B cell (primary cell): ENCODE measurements at regions not wholly inside any gene's neighbourhood (a gene's known extent, or its start where the extent isn't known, plus 50 kb on each side); places are given as distances from the start of the nearest gene placed in this dataset.

ENCODE experiments used
- ATAC-seq: fragments of 200-7000 bp; cut with Tn5 transposase; one replicate; pipeline ENCODE4 v1.10.0; 2021; ENCODE audit warnings: low read depth, mild to moderate bottlenecking, moderate number of reproducible peaks, moderate library complexity
- CTCF ChIA-PET: fragments of 350-600 bp; sonication (Branson Sonifier 250); formaldehyde crosslinking; loops from one replicate; lab custom pipeline; 2021; ENCODE audit warnings: antibody characterized with exemption, inconsistent platforms; lab: Charles Lee
- POLR2A ChIA-PET: fragments of 350-600 bp; sonication (Branson Sonifier 250); formaldehyde crosslinking; loops from one replicate; lab custom pipeline; 2021; ENCODE audit warnings: antibody characterized with exemption; lab: Charles Lee
- DNase-seq: peaks from one replicate; pipeline ENCODE4 v3.0.0; 2013
- H2AFZ ChIP-seq: 2 replicates; pipeline ENCODE4 v1.6.1; 2012; ENCODE audit warnings: mild to moderate bottlenecking, low read depth, low read length; ENCODE audit not compliant: insufficient read depth, poor library complexity, severe bottlenecking
- H3K27ac ChIP-seq, 2 donors: 1 replicate in 1 of 2; 2 replicates in 1 of 2; pipeline ENCODE4 v1.5.1; 2012 to 2013; ENCODE audit warnings: low read length in 2 of 2, mild to moderate bottlenecking in 2 of 2, moderate library complexity in 1 of 2
- H3K27me3 ChIP-seq, 4 experiments: fragments of 200-600 bp in 1 of 4; sonication (generic) in 1 of 4; replicated peaks in 1 of 4; 1 replicate in 2 of 4; 2 replicates in 2 of 4; pipeline versions ENCODE4 v1.6.1 to v1.7.0; 2013 to 2016; ENCODE audit warnings: low read length in 3 of 4, mild to moderate bottlenecking in 2 of 4, mixed read lengths in 1 of 4, moderate library complexity in 1 of 4; ENCODE audit not compliant: insufficient read depth in 4 of 4, control insufficient read depth in 3 of 4; ENCODE audit errors: control extremely low read depth in 1 of 4
- H3K36me3 ChIP-seq, 2 experiments: replicated peaks in 1 of 2; 1 replicate in 1 of 2; 2 replicates in 1 of 2; pipeline versions ENCODE4 v1.6.1 to v1.7.1; 2013; ENCODE audit warnings: low read length in 1 of 2; ENCODE audit not compliant: insufficient read depth in 2 of 2, control insufficient read depth in 1 of 2; ENCODE audit errors: control extremely low read depth in 1 of 2, extremely low read depth in 1 of 2
- H3K4me1 ChIP-seq, 2 donors: fragments of 200-600 bp in 1 of 2; sonication (generic) in 1 of 2; 1 replicate in 1 of 2; 2 replicates in 1 of 2; pipeline versions ENCODE4 v1.5.1 to v1.6.1; 2013 to 2017; ENCODE audit warnings: low read length in 2 of 2; ENCODE audit not compliant: control insufficient read depth in 2 of 2, insufficient read depth in 2 of 2
- H3K4me2 ChIP-seq: replicated peaks from 2 replicates; pipeline ENCODE3; 2012; ENCODE audit warnings: mild to moderate bottlenecking, low read depth, low read length; ENCODE audit not compliant: poor library complexity, severe bottlenecking
- H3K4me3 ChIP-seq, 5 experiments: fragments of 200-600 bp in 1 of 5; sonication (generic) in 1 of 5; 1 replicate in 3 of 5; 2 replicates in 2 of 5; pipeline versions ENCODE4 v1.5.1 to v1.7.0; 2011 to 2016; ENCODE audit warnings: low read length in 4 of 5, mild to moderate bottlenecking in 4 of 5, low read depth in 2 of 5, control low read depth in 1 of 5, moderate library complexity in 1 of 5; ENCODE audit not compliant: insufficient read depth in 1 of 5; ENCODE audit errors: control extremely low read depth in 1 of 5, extremely low read depth in 1 of 5
- H3K79me2 ChIP-seq: fragments of 200-600 bp; sonication (generic); one replicate; pipeline ENCODE4 v1.6.0; 2016; ENCODE audit warnings: low read length; ENCODE audit not compliant: control insufficient read depth, insufficient read depth
- H3K9ac ChIP-seq: fragments of 200-600 bp; sonication (generic); 2 replicates; pipeline ENCODE4 v1.6.1; 2017; ENCODE audit warnings: mild to moderate bottlenecking, low read length, moderate library complexity
- H3K9me3 ChIP-seq, 3 donors: one replicate each; pipeline versions ENCODE4 v1.6.1 to v1.7.1; 2013; ENCODE audit warnings: low read length in 2 of 3; ENCODE audit not compliant: control insufficient read depth in 2 of 3, insufficient read depth in 1 of 3; ENCODE audit errors: control extremely low read depth in 1 of 3
- H4K20me1 ChIP-seq: 2 replicates; pipeline ENCODE4 v1.6.0; 2012; ENCODE audit warnings: mild to moderate bottlenecking, low read length; ENCODE audit not compliant: insufficient read depth, control insufficient read depth, poor library complexity, severe bottlenecking
- H3K27ac Mint-ChIP-seq: one replicate; pipeline ENCODE4 v1.8.0; 2021; ENCODE audit warnings: mixed read lengths
- H3K27me3 Mint-ChIP-seq: one replicate; pipeline ENCODE4 v1.8.0; 2021; ENCODE audit warnings: mixed read lengths
- H3K4me1 Mint-ChIP-seq: one replicate; pipeline ENCODE4 v1.8.0; 2021; ENCODE audit warnings: mixed read lengths
- H3K4me3 Mint-ChIP-seq: one replicate; pipeline ENCODE4 v1.8.0; 2021; ENCODE audit warnings: mixed read lengths
- H3K9me3 Mint-ChIP-seq: one replicate; pipeline ENCODE4 v1.8.0; 2022; ENCODE audit warnings: mixed read lengths; ENCODE audit not compliant: insufficient read depth
- CTCF ChIP-seq: fragments of 200-600 bp; IDR thresholded peaks from one replicate; pipeline ENCODE4 v1.8.0; 2022; ENCODE audit warnings: antibody characterized with exemption, mild to moderate bottlenecking
- EZH2 ChIP-seq: IDR thresholded peaks from 2 replicates; pipeline ENCODE4 v1.6.1; 2012; ENCODE audit warnings: borderline replicate concordance, low read depth, mild to moderate bottlenecking, moderate library complexity, low read length; ENCODE audit not compliant: insufficient read depth, poor library complexity, severe bottlenecking
- WGBS: methylation state at CpG from one replicate; pipeline ENCODE4 v1.1.5; 2013; ENCODE audit warnings: missing lambda C conversion rate; ENCODE audit not compliant: insufficient coverage; 5-methylcytosine and 5-hydroxymethylcytosine counted together
- intact Hi-C: fragments of 100-400 bp; cut with micrococcal nuclease; formaldehyde crosslinking; loops from one replicate; pipeline ENCODE4 v1.10.0; 2022

- Histone ChIP-seq H3K4me2 (no peak overlapping the region), H3K4me1 (peaks cover 10 to 11% of the 10 kb centered on the region in 2 donors), H3K9ac (no peak overlapping the region), H2AFZ (no peak overlapping the region), H4K20me1 (no peaks in the 10 kb centered on the region), H3K36me3 (no peaks in the 10 kb centered on the region), H3K27me3 (peaks cover 0 to 25% (median 13%) of the 10 kb centered on the region in 4 experiments), H3K4me3 (no peak overlapping the region), H3K79me2 (no peaks in the 10 kb centered on the region), H3K27ac (no peak overlapping the region), H3K9me3 (no peaks in the 10 kb centered on the region)
- Mint-ChIP-seq H3K4me1 (peaks cover 10% of the 10 kb centered on the region), H3K9me3 (no peaks in the 10 kb centered on the region), H3K27me3 (peaks cover 56% of the 10 kb centered on the region), H3K27ac (no peak overlapping the region), H3K4me3 (no peak overlapping the region)
- DNase-seq = no peak
- POLR2A ChIA-PET = no interaction called here
- CTCF ChIA-PET = interaction anchor here (0.8 to 3.2 kb wide), 25 partner anchors 9 to 1304 kb away, joined by 3 to 38 read pairs (median 5); no protein-coding TSS in a partner anchor
- WGBS = no CpG with 5 or more reads among the region's 5 CpGs
- ATAC-seq = no peak
- intact Hi-C loops = loop anchor here (2.0 kb wide), 1 partner anchor 84 kb away; no protein-coding TSS in a partner anchor
- no peak for TF ChIP-seq EZH2
- TF ChIP-seq CTCF = no peak
These were observed 285.9 kb downstream of the MTX2 start for GRCh38 chr2:176555112-176555511.

- no peak for DNase-seq
- 80% methylated on average over 9 of the region's 13 CpGs for WGBS
- no peaks in the 10 kb centered on the region for H3K36me3 ChIP-seq
- ChIA-PET CTCF (interaction anchor here (0.8 kb wide), 1 partner anchor 428 kb away, joined by 3 read pairs; no protein-coding TSS in a partner anchor), POLR2A (no interaction called here)
- intact Hi-C loops = loop anchor here (2.0 kb wide), 1 partner anchor 83 kb away; no protein-coding TSS in a partner anchor
- no peak overlapping the region for H3K4me3 ChIP-seq
- Mint-ChIP-seq H3K4me3 (no peak overlapping the region), H3K27me3 (peaks cover 62% of the 10 kb centered on the region), H3K27ac (no peak overlapping the region), H3K9me3 (no peaks in the 10 kb centered on the region), H3K4me1 (peaks cover 10% of the 10 kb centered on the region)
- no peak overlapping the region for H3K4me2 ChIP-seq
- TF ChIP-seq EZH2 = no peak
- TF ChIP-seq CTCF = no peak
- ATAC-seq = no peak
- no peak overlapping the region for H2AFZ ChIP-seq
- H3K9me3 ChIP-seq = no peaks in the 10 kb centered on the region
- H3K4me1 ChIP-seq = peaks cover 10 to 11% of the 10 kb centered on the region in 2 donors
- no peak overlapping the region for H3K27ac ChIP-seq
- H4K20me1 ChIP-seq = no peaks in the 10 kb centered on the region
- no peak overlapping the region for H3K9ac ChIP-seq
- peaks cover 0 to 25% (median 11%) of the 10 kb centered on the region in 4 experiments for H3K27me3 ChIP-seq
- no peaks in the 10 kb centered on the region for H3K79me2 ChIP-seq
These were observed 286.5 kb downstream of the MTX2 start for GRCh38 chr2:176555781-176556180.
